ENCODE measurements at regions not wholly inside any gene's neighbourhood (a gene's known extent, or its start where the extent isn't known, plus 50 kb on each side); places are given as distances from the start of the nearest gene placed in this dataset.

GRCh38 chr21:16517383-16517782, 787.6 kb downstream of the USP25 start:
- DNase-seq, result no peak

- no peak for DNase-seq
Measured at GRCh38 chr21:16519036-16519435, 789.3 kb downstream of the USP25 start.

GRCh38 chr21:16519644-16520043, 789.9 kb downstream of the USP25 start:
- DNase-seq, result peak; percentile 14

- no peak for DNase-seq
Measured at GRCh38 chr21:16522548-16522947, 792.8 kb downstream of the USP25 start.

GRCh38 chr21:16530656-16531055, 800.9 kb downstream of the USP25 start:
- no peak for DNase-seq

- peak; percentile 46 for DNase-seq
Measured at GRCh38 chr21:16532840-16533239, 803.1 kb downstream of the USP25 start.

GRCh38 chr21:16533692-16534407, 804.1 kb downstream of the USP25 start:
- DNase-seq, result no peak

GRCh38 chr21:16534408-16535101, 804.8 kb downstream of the USP25 start:
- DNase-seq, result peak; percentile 78

- peak; percentile 76 for DNase-seq
Measured at GRCh38 chr21:16535102-16535422, 805.3 kb downstream of the USP25 start.

GRCh38 chr21:16535626-16536025, 805.8 kb downstream of the USP25 start:
- peak; percentile 38 for DNase-seq

- DNase-seq, result peak; percentile 34
Measured at GRCh38 chr21:16536140-16536539, 806.4 kb downstream of the USP25 start.

- peak; percentile 81 for DNase-seq
Measured at GRCh38 chr21:16536643-16537434, 807.1 kb downstream of the USP25 start.

GRCh38 chr21:16537501-16537900, 807.7 kb downstream of the USP25 start:
- DNase-seq, result peak; percentile 58

GRCh38 chr21:16538405-16538804, 808.6 kb downstream of the USP25 start:
- no peak for DNase-seq

GRCh38 chr21:16538936-16539440, 809.2 kb downstream of the USP25 start:
- DNase-seq, result no peak

GRCh38 chr21:16540966-16541727, 811.4 kb downstream of the USP25 start:
- DNase-seq, result no peak

- DNase-seq, result no peak
Measured at GRCh38 chr21:16550118-16550517, 820.3 kb downstream of the USP25 start.

GRCh38 chr21:16550917-16551741, 821.3 kb downstream of the USP25 start:
- DNase-seq, result no peak

GRCh38 chr21:16552880-16553279, 823.1 kb downstream of the USP25 start:
- no peak for DNase-seq

- DNase-seq, result no peak
Measured at GRCh38 chr21:16554503-16554902, 824.7 kb downstream of the USP25 start.

- no peak for DNase-seq
Measured at GRCh38 chr21:16563116-16563515, 833.3 kb downstream of the USP25 start.

GRCh38 chr21:16563795-16564194, 834.0 kb downstream of the USP25 start:
- no peak for DNase-seq
